Endothelial cell of umbilical vein (primary cell): ENCODE measurements at regions not wholly inside any gene's neighbourhood (a gene's known extent, or its start where the extent isn't known, plus 50 kb on each side); places are given as distances from the start of the nearest gene placed in this dataset.

Experiments used
- JUN ChIP-seq: IDR thresholded peaks from 2 replicates; pipeline ENCODE4 v1.6.1; 2011; ENCODE audit warnings: borderline replicate concordance, low read depth; ENCODE audit not compliant: insufficient read length, insufficient read depth
- POLR2A ChIP-seq: IDR thresholded peaks from 2 replicates; pipeline ENCODE4 v1.6.1; 2012; ENCODE audit warnings: low read depth, mild to moderate bottlenecking, control low read depth, low read length
- POLR2AphosphoS5 ChIP-seq: IDR thresholded peaks from 2 replicates; pipeline ENCODE4 v1.6.1; 2012; ENCODE audit warnings: low read depth, mild to moderate bottlenecking, control low read depth, low read length, moderate library complexity; ENCODE audit not compliant: insufficient read depth
- TF ChIP-seq, protein P1 (sequence below), 2 donors: IDR thresholded peaks; 1 replicate in 1 of 2; 2 replicates in 1 of 2; pipeline ENCODE4 v1.5.1; 2011; ENCODE audit warnings: low read length in 2 of 2, mild to moderate bottlenecking in 2 of 2, moderate library complexity in 2 of 2, control low read depth in 1 of 2, inconsistent platforms in 1 of 2, low read depth in 1 of 2; ENCODE audit not compliant: insufficient read depth in 1 of 2; ENCODE audit errors: extremely low read depth in 1 of 2

DNA sequence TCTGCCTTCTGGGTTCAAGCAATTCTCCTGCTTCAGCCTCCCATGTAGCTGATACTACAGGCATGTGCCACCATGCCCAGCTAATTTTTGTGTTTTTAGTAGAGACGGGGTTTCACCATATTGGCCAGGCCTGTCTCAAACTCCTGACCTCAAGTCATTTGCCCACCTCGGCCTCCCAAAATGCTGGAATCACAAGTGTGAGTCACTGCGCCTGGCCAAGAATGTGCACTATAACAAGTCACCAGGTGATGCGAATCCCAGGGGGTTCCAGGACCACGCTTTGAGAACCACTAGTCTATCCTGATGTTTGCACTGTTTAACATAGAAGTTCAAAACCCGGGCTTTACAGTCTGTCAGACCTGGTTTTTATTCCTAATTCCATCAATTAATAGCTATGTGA lies 144.8 kb downstream of the SUCLG1 start:
- TF ChIP-seq, protein P1, sequence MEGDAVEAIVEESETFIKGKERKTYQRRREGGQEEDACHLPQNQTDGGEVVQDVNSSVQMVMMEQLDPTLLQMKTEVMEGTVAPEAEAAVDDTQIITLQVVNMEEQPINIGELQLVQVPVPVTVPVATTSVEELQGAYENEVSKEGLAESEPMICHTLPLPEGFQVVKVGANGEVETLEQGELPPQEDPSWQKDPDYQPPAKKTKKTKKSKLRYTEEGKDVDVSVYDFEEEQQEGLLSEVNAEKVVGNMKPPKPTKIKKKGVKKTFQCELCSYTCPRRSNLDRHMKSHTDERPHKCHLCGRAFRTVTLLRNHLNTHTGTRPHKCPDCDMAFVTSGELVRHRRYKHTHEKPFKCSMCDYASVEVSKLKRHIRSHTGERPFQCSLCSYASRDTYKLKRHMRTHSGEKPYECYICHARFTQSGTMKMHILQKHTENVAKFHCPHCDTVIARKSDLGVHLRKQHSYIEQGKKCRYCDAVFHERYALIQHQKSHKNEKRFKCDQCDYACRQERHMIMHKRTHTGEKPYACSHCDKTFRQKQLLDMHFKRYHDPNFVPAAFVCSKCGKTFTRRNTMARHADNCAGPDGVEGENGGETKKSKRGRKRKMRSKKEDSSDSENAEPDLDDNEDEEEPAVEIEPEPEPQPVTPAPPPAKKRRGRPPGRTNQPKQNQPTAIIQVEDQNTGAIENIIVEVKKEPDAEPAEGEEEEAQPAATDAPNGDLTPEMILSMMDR (IDR thresholded peaks at IDR 0.05; ENCODE audit: extremely low read depth in 1 of 2, insufficient read depth in 1 of 2, low read depth in 1 of 2, low read length in 2 of 2): no peak
- TF ChIP-seq POLR2AphosphoS5: no peak
- no peak for TF ChIP-seq POLR2A
- TF ChIP-seq JUN: no peak
